Upper lobe of left lung (tissue), 6 donors: ENCODE measurements at regions not wholly inside any gene's neighbourhood (a gene's known extent, or its start where the extent isn't known, plus 50 kb on each side); places are given as distances from the start of the nearest gene placed in this dataset.

Source experiments
- ATAC-seq, 2 donors: fragments of 200-7000 bp; cut with Tn5 transposase; one replicate each; pipeline ENCODE4 v1.9.1; 2022; ENCODE audit warnings: mild to moderate bottlenecking in 2 of 2, moderate library complexity in 2 of 2; ENCODE audit not compliant: low FRiP score in 2 of 2
- DNase-seq, 2 donors: peaks; one replicate each; pipeline ENCODE4 v3.0.0-alpha.2; 2019 to 2020
- H3K27ac ChIP-seq, 4 donors: fragments of 200-600 bp; sonication (generic); one replicate each; pipeline ENCODE4 v1.5.1; 2016 to 2019
- H3K27me3 ChIP-seq, 4 donors: fragments of 200-600 bp; sonication (generic); one replicate each; pipeline ENCODE4 v1.5.1; 2017 to 2019
- H3K36me3 ChIP-seq, 4 donors: fragments of 200-600 bp; sonication (generic); one replicate each; pipeline ENCODE4 v1.5.1; 2016 to 2019
- H3K4me1 ChIP-seq, 4 donors: fragments of 200-600 bp; sonication (generic); one replicate each; pipeline ENCODE4 v1.5.1; 2018 to 2019
- H3K4me3 ChIP-seq, 4 donors: fragments of 200-600 bp; sonication (generic); one replicate each; pipeline ENCODE4 v1.5.1; 2017 to 2019; ENCODE audit warnings: mild to moderate bottlenecking in 2 of 4, moderate library complexity in 1 of 4
- H3K9me3 ChIP-seq, 4 donors: fragments of 200-600 bp; sonication (generic); one replicate each; pipeline ENCODE4 v1.5.1; 2018 to 2019
- EP300 ChIP-seq, 4 donors: sonication (generic); formaldehyde crosslinking; IDR thresholded peaks; one replicate each; pipeline ENCODE4 v1.5.1; 2017; ENCODE audit warnings: antibody characterized with exemption in 4 of 4, control low read depth in 2 of 4
- POLR2A ChIP-seq, 4 donors: fragments of 450-650 bp; IDR thresholded peaks; one replicate each; pipeline ENCODE4 v1.5.1; 2016 to 2017; ENCODE audit warnings: antibody characterized with exemption in 4 of 4, mild to moderate bottlenecking in 2 of 4
- POLR2AphosphoS5 ChIP-seq, 2 donors: sonication (generic); formaldehyde crosslinking; IDR thresholded peaks; one replicate each; pipeline ENCODE4 v1.5.1; 2017; ENCODE audit warnings: antibody characterized with exemption in 2 of 2
- WGBS, 2 donors: methylation state at CpG; one replicate each; pipeline ENCODE4 v1.1.5; 2017 to 2018; 5-methylcytosine and 5-hydroxymethylcytosine counted together
- TF ChIP-seq, protein P1 (sequence below), 6 experiments: fragments of 450-650 bp in 4 of 6; fragments of 200-600 bp in 2 of 6; sonication (generic) in 2 of 6; IDR thresholded peaks; one replicate each; pipeline ENCODE4 v1.5.1; 2016 to 2019; ENCODE audit warnings: antibody characterized with exemption in 6 of 6
- donor health status: DM: no; HTN: no; CAD: no; lungs with moderate emphysema.
- donor health status: DM: no; HTN: yes; CAD: no; lungs with severe emphysema.

DNA sequence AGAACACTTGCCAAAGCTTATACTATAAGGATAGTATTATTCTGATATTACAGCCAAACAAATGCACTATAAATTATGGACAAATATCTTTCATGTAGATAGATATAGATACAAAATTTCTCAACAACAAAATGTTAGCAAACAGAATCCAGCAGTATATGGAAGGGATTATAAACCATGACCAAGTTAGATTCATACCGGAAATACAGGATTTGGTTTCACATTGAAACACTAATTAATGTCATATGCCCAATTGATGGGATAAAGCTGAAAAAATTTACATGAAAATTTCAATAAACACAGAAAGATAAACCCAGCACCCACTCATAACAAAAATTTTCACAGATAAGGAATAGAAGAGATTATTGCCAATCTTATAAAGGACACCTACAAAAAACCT is 770.3 kb upstream of the SLC35B3 start:
- Histone ChIP-seq H3K9me3 (peaks cover 0 to 5% (median 0%) of the 10 kb centered on the region in 4 donors), H3K27me3 (no peaks in the 10 kb centered on the region), H3K4me1 (no peaks in the 10 kb centered on the region), H3K27ac (no peak overlapping the region), H3K36me3 (no peaks in the 10 kb centered on the region), H3K4me3 (no peak overlapping the region)
- DNase-seq (no peak), ATAC-seq (no peak)
- WGBS, 2 donors, result 93 to 94% methylated on average over 1 of the region's 1 CpG
- TF ChIP-seq POLR2AphosphoS5 (IDR thresholded peaks at IDR 0.05), result no peak
- TF ChIP-seq, protein P1, sequence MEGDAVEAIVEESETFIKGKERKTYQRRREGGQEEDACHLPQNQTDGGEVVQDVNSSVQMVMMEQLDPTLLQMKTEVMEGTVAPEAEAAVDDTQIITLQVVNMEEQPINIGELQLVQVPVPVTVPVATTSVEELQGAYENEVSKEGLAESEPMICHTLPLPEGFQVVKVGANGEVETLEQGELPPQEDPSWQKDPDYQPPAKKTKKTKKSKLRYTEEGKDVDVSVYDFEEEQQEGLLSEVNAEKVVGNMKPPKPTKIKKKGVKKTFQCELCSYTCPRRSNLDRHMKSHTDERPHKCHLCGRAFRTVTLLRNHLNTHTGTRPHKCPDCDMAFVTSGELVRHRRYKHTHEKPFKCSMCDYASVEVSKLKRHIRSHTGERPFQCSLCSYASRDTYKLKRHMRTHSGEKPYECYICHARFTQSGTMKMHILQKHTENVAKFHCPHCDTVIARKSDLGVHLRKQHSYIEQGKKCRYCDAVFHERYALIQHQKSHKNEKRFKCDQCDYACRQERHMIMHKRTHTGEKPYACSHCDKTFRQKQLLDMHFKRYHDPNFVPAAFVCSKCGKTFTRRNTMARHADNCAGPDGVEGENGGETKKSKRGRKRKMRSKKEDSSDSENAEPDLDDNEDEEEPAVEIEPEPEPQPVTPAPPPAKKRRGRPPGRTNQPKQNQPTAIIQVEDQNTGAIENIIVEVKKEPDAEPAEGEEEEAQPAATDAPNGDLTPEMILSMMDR (IDR thresholded peaks at IDR 0.05), result no peak

DNA sequence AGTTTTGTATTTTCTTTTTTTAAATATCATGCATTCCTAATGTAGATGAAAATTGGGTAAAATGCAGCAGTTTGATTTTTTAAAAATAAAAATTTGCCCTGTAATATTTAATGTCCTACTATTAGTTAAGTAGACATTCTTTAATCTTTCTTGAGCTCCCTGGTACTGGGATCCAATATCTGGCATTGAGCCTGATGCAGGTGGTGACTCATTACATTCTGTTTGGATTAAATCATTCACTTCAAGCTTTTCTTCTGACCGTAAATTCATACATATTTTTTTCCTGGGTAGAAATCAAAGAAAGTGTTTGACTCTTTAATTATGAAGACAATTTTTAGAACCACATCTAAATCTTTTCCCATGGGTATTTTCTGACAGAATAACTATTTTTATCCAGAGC is 768.8 kb upstream of the SLC35B3 start:
- Histone ChIP-seq H3K4me3 (no peak overlapping the region), H3K9me3 (peaks cover 0 to 5% (median 0%) of the 10 kb centered on the region in 4 donors), H3K4me1 (no peaks in the 10 kb centered on the region), H3K36me3 (no peaks in the 10 kb centered on the region), H3K27ac (no peak overlapping the region), H3K27me3 (no peaks in the 10 kb centered on the region)
- ATAC-seq (no peak), DNase-seq (no peak)
- TF ChIP-seq POLR2AphosphoS5 (IDR thresholded peaks at IDR 0.05) (no peak), EP300 (IDR thresholded peaks at IDR 0.05) (no peak), POLR2A (IDR thresholded peaks at IDR 0.05) (no peak)
- TF ChIP-seq, protein P1 (IDR thresholded peaks at IDR 0.05), result no peak
- WGBS, 2 donors, result 49 to 58% methylated on average over 1 of the region's 1 CpG

DNA sequence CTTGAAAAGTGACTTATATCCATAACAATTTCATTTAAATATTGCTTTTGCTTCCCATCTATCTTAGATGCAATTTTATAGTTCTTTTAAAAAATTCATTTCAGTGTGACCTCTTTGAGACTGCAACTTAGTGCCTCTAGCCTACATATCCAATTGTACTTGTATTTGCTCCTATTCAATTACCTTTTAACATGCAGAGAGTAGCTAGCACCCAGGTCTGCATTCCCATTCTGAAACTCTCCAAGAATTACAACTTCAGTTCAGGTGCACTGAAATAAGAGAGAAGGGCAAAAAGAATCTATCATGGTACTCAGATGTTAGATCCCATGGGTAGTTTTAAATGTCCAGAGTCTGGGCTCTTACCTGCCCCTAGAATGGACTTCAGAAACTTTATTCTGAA is 765.4 kb upstream of the SLC35B3 start:
- Histone ChIP-seq H3K36me3 (no peaks in the 10 kb centered on the region), H3K4me1 (no peaks in the 10 kb centered on the region), H3K27ac (no peak overlapping the region), H3K9me3 (peaks cover 0 to 5% (median 0%) of the 10 kb centered on the region in 4 donors), H3K4me3 (no peak overlapping the region), H3K27me3 (no peaks in the 10 kb centered on the region)
- ATAC-seq, result no peak
- TF ChIP-seq POLR2AphosphoS5 (IDR thresholded peaks at IDR 0.05) (no peak), EP300 (IDR thresholded peaks at IDR 0.05) (no peak)
- DNase-seq, result no peak

DNA sequence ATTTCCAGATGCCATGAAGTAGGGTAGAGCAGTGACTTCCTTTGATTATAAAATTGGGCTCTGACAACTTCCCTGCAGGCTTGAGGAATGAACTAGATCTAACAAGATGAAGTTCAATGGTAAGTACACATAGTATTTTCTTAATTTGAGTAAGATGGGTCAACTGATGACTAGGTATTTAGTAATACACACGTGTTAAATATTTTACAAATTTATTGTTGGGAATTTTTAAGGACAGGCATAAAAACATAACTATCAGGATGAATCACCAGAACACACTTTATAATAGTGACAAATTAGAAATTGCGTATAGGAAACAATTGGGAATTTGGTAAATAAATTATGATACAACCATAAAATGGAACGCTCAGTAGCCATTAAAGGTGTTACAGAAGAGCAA is 762.4 kb upstream of the SLC35B3 start:
- no peak overlapping the region for H3K27ac ChIP-seq
- H3K9me3 ChIP-seq, result no peaks in the 10 kb centered on the region
- no peaks in the 10 kb centered on the region for H3K4me1 ChIP-seq
- ATAC-seq (no peak), DNase-seq (no peak)
- H3K27me3 ChIP-seq, result no peaks in the 10 kb centered on the region
- H3K4me3 ChIP-seq, result no peak overlapping the region
- no peaks in the 10 kb centered on the region for H3K36me3 ChIP-seq
- TF ChIP-seq POLR2A (IDR thresholded peaks at IDR 0.05) (no peak), EP300 (IDR thresholded peaks at IDR 0.05) (no peak), POLR2AphosphoS5 (IDR thresholded peaks at IDR 0.05) (no peak)
- TF ChIP-seq, protein P1 (IDR thresholded peaks at IDR 0.05), result no peak
- WGBS, 2 donors, result 78 to 90% methylated on average over 3 of the region's 3 CpGs

DNA sequence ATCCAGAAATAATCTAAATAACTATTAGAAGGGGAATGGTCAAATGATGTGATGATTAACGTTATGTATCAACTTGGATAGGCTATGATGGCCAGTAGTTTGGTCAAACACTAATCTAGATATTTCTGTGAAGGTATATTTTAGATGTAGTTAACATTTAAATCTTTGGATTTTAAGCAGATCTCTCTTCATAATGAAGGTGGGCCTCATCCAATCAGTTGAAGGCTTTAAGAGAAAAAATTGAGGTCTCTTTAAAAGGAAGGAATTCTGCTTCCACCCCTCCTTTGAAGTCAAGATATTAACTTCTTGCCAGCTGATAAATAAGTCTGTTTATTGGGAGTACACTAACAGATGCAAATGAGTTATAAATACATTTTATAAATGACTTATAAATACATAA is 760.0 kb upstream of the SLC35B3 start:
- Histone ChIP-seq H3K27ac (no peak overlapping the region), H3K9me3 (no peaks in the 10 kb centered on the region), H3K4me3 (no peak overlapping the region), H3K36me3 (no peaks in the 10 kb centered on the region), H3K27me3 (no peaks in the 10 kb centered on the region), H3K4me1 (no peaks in the 10 kb centered on the region)
- ATAC-seq, result no peak
- 76% methylated on average over 1 of the region's 1 CpG for WGBS, 2 donors
- DNase-seq, result no peak
- no peak for TF ChIP-seq POLR2A (IDR thresholded peaks at IDR 0.05)
- no peak for TF ChIP-seq EP300 (IDR thresholded peaks at IDR 0.05)
- no peak for TF ChIP-seq POLR2AphosphoS5 (IDR thresholded peaks at IDR 0.05)
- TF ChIP-seq, protein P1 (IDR thresholded peaks at IDR 0.05), result no peak
